Stomach (tissue), 4 donors: ENCODE measurements at regions not wholly inside any gene's neighbourhood (a gene's known extent, or its start where the extent isn't known, plus 50 kb on each side); places are given as distances from the start of the nearest gene placed in this dataset.

ENCODE experiments used
- CTCF ChIP-seq, 7 experiments: fragments of 450-650 bp in 4 of 7; fragments of 200-600 bp in 3 of 7; sonication (generic) in 3 of 7; IDR thresholded peaks; one replicate each; pipeline ENCODE4 v1.5.1; 2016 to 2019; ENCODE audit warnings: antibody characterized with exemption in 7 of 7, control low read depth in 2 of 7, mild to moderate bottlenecking in 1 of 7
- EP300 ChIP-seq: sonication (generic); formaldehyde crosslinking; IDR thresholded peaks from one replicate; pipeline ENCODE4 v1.6.1; 2017; ENCODE audit warnings: antibody characterized with exemption

- TF ChIP-seq CTCF (IDR thresholded peaks at IDR 0.05) (no peak), EP300 (no peak)
Measured at GRCh38 chr3:110405830-110406585, 665.6 kb upstream of the NECTIN3 start.
